SK-N-SH (cell line): ENCODE measurements at regions not wholly inside any gene's neighbourhood (a gene's known extent, or its start where the extent isn't known, plus 50 kb on each side); places are given as distances from the start of the nearest gene placed in this dataset.

Experiments
- EP300 ChIP-seq, 2 experiments: IDR thresholded peaks; 2 replicates each; pipeline versions ENCODE4 v1.4.0 to v1.6.1; 2012; ENCODE audit warnings: borderline replicate concordance in 1 of 2, low read depth in 1 of 2, low read length in 1 of 2
- MXI1 ChIP-seq: IDR thresholded peaks from 2 replicates; pipeline ENCODE4 v1.6.1; 2012; ENCODE audit warnings: mild to moderate bottlenecking, low read depth, low read length, improper control_type of control experiment
- NRF1 ChIP-seq: IDR thresholded peaks from 2 replicates; pipeline ENCODE4 v1.6.1; 2012; ENCODE audit warnings: low read depth, mild to moderate bottlenecking, low read length
- POLR2AphosphoS5 ChIP-seq: IDR thresholded peaks from 2 replicates; pipeline ENCODE4 v1.6.1; 2012; ENCODE audit warnings: low read depth, low read length
- REST ChIP-seq: IDR thresholded peaks from 2 replicates; pipeline ENCODE4 v1.6.1; 2012; ENCODE audit warnings: mild to moderate bottlenecking, low read depth, low read length, moderate library complexity
- RXRA ChIP-seq: IDR thresholded peaks from 2 replicates; pipeline ENCODE4 v1.4.0; 2012; ENCODE audit warnings: low read depth, mild to moderate bottlenecking, borderline replicate concordance
- TF ChIP-seq, protein P1 (sequence below): fragments of 200-600 bp; sonication (generic); IDR thresholded peaks from 2 replicates; pipeline ENCODE4 v1.6.1; 2017; ENCODE audit warnings: antibody characterized with exemption, mild to moderate bottlenecking, moderate library complexity

DNA sequence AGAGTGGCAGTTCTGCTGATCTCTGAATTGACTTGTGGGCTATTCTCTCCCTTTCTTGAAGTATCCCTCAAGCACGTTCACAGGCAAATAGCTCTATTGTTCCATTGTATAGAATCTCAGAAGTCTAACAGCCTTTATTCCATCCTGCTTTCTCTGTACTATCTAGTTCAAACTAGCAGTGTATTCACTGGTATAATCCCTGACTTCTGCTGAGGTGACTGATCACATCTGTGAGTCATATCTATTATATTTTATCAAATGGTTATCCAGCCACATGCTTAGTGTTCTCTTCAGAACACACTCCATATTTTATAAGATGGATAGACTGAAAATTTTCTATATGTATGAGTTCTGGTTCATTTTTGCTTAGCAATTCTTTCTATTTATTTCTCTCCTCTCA, 866.1 kb downstream of the C12orf50 start:
- no peak for TF ChIP-seq RXRA
- TF ChIP-seq NRF1 = no peak
- TF ChIP-seq POLR2AphosphoS5 = no peak
- TF ChIP-seq, protein P1, sequence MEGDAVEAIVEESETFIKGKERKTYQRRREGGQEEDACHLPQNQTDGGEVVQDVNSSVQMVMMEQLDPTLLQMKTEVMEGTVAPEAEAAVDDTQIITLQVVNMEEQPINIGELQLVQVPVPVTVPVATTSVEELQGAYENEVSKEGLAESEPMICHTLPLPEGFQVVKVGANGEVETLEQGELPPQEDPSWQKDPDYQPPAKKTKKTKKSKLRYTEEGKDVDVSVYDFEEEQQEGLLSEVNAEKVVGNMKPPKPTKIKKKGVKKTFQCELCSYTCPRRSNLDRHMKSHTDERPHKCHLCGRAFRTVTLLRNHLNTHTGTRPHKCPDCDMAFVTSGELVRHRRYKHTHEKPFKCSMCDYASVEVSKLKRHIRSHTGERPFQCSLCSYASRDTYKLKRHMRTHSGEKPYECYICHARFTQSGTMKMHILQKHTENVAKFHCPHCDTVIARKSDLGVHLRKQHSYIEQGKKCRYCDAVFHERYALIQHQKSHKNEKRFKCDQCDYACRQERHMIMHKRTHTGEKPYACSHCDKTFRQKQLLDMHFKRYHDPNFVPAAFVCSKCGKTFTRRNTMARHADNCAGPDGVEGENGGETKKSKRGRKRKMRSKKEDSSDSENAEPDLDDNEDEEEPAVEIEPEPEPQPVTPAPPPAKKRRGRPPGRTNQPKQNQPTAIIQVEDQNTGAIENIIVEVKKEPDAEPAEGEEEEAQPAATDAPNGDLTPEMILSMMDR = no peak
- no peak for TF ChIP-seq REST
- no peak for TF ChIP-seq EP300 (IDR thresholded peaks at IDR 0.05; ENCODE audit: borderline replicate concordance in 1 of 2, low read depth in 1 of 2, low read length in 1 of 2)
- no peak for TF ChIP-seq MXI1
